Choroid plexus epithelial cell (primary cell): ENCODE measurements at regions not wholly inside any gene's neighbourhood (a gene's known extent, or its start where the extent isn't known, plus 50 kb on each side); places are given as distances from the start of the nearest gene placed in this dataset.
"Not testable (repeated sequence)": the region's sequence is repeated elsewhere in the genome, so short reads cannot be mapped to it uniquely, and the experiment has no call there.

Experiments
- DNase-seq: peaks from one replicate; pipeline ENCODE4 v3.0.0-alpha.2; 2010; ENCODE audit warnings: low read depth
- H3K4me3 ChIP-seq: 2 replicates; pipeline ENCODE4 v1.5.1; 2011; ENCODE audit warnings: low read depth, mild to moderate bottlenecking, control low read depth, low read length, moderate library complexity
- TF ChIP-seq, protein P1 (sequence below): conservative IDR thresholded peaks from 2 replicates; pipeline ENCODE4 v1.5.1; 2011; ENCODE audit warnings: low read depth, mild to moderate bottlenecking, control low read depth, inconsistent platforms, low read length, moderate library complexity

DNA sequence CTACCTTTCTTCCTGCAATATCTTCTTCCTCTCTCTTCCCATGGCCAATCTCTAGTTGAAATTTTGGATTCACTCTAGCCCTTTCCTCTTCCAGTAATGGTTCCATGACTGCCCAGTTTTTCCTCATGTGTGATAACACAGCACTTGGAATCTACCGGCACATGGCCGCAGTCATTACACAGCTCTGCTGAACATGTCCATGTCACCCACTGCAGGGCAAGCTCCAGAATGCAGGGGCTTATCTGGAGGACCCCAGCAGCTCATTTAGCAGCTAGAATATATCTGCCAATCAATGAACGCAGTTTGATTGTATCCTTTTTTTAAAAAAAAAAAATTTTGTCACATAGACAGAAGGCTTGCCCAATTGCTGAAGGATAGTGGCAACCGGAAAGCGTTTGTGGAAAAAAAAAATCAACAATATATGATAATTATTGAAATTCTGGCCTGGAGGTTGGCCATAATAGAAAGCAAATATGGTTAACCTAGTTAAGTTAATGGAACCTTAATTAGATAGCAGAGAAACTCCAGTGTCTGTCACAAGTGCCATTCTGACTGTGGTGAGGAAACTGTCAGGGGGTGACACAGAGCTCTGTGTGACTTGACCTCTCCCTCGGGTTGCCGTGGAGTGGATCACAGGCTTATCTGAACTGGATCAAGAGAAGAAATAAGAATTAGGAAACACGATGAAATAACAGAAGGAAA lies 426.7 kb downstream of the LIG4 start:
- H3K4me3 ChIP-seq, result no peak overlapping the region
- no peak for DNase-seq
- TF ChIP-seq, protein P1, sequence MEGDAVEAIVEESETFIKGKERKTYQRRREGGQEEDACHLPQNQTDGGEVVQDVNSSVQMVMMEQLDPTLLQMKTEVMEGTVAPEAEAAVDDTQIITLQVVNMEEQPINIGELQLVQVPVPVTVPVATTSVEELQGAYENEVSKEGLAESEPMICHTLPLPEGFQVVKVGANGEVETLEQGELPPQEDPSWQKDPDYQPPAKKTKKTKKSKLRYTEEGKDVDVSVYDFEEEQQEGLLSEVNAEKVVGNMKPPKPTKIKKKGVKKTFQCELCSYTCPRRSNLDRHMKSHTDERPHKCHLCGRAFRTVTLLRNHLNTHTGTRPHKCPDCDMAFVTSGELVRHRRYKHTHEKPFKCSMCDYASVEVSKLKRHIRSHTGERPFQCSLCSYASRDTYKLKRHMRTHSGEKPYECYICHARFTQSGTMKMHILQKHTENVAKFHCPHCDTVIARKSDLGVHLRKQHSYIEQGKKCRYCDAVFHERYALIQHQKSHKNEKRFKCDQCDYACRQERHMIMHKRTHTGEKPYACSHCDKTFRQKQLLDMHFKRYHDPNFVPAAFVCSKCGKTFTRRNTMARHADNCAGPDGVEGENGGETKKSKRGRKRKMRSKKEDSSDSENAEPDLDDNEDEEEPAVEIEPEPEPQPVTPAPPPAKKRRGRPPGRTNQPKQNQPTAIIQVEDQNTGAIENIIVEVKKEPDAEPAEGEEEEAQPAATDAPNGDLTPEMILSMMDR, result no peak

DNA sequence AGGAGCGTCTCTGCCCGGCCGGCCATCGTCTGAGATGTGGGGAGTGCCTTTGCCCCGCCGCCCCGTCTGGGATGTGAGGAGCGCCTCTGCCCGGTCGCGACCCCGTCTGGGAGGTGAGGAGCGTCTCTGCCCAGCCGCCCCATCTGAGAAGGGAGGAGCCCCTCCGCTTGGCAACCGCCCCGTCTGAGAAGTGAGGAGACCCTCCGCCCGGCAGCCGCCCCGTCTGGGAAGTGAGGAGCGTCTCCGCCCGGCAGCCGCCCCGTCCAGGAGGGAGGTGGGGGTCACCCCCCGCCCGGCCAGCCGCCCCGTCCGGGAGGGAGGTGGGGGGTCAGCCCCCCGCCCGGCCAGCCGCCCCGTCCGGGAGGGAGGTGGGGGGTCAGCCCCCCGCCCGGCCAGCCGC lies 432.7 kb downstream of the LIG4 start:
- not testable (repeated sequence) for H3K4me3 ChIP-seq, DNase-seq

DNA sequence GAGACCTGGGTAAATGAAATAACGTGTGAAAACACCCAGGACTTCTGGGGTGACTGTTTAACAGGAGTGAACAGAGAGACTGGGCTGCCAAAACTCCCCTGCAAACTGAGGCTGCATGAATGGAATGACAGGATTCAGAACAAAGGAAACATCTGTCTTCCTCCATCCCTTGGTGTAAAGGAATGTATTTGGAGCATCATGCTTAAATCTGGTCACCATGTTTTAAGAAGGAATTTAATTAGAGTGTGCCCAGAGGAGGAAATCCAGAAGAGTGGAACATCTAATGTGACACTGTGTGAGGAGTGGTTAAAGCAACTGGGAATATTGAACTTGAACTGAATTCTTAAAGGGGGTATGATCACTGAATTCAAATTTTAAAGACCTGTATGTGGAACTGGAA lies 437.2 kb downstream of the LIG4 start:
- no peak for DNase-seq
- no peak overlapping the region for H3K4me3 ChIP-seq
- TF ChIP-seq, protein P1, result no peak

DNA sequence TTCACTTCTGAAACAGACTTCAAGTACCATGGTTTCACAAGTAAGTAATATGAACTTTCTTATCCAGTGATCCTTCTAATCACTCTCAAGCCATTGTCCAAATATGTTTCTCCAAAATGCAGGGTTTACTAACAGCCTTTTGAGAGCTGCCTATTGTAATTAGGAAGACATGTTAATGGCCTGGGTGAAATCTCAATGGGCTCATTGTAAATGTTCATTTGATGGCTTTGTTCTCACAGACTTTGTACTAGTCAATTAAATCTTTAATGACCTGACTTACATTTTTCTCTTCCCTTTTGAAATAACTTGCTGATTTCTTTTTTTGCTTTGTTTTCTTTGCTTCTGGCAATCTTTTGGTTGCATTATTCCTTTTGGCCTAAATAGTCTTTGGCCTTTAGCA lies 444.8 kb downstream of the LIG4 start:
- no peak overlapping the region for H3K4me3 ChIP-seq
- TF ChIP-seq, protein P1, result no peak
- no peak for DNase-seq

DNA sequence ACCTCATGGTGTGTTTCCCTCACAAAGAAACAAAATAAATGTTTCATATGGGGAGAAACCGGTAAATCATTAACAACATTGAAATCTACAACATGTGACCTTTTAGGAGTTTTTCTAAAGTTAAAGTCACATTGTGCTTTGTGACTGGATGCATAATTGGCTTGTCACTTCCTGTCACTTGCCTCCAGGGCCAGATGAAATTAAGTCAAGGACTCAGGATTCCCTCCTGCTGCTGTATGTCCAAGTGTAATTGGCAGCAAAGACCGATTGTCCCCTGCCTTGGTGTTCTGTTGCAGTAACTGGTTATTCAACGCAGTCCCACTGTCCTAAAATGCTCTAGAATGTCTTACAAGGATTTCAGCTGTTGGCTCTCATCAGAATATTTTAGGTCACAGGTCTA lies 448.2 kb downstream of the LIG4 start:
- DNase-seq, result no peak
- TF ChIP-seq, protein P1, result no peak
- H3K4me3 ChIP-seq, result no peak overlapping the region

DNA sequence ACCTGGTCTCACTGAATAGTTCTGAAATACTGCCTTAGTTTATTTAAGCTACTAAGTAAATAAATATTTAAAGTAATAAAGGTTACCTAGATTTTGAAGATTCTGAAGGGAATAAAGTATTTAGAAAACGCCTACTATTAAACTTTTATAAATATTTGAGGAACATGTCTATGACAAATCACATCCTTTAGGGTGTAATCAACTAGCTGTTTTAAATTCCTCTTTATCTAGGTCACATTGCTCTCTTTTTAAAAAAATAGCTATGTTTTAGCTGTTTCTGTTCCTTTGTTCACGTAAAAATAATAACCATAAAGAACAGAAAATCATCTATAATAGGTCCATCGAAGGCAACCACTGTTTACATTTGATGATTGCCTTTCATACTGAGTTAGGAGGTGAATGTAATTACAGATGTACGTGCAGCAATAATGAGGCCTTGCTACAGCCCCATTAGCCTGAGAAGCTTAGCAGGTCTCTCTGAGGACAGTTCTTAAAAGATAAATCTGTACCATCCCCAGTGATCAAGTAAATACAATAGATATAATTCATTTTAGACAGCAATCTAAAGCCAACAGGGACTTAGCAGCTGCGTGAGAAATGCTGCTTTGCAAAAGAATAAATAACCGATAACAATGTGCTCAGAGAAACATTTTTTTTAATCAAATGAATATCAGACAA lies 449.5 kb downstream of the LIG4 start:
- H3K4me3 ChIP-seq, result no peak overlapping the region
- DNase-seq, result peak; percentile 46
- TF ChIP-seq, protein P1, result no peak

DNA sequence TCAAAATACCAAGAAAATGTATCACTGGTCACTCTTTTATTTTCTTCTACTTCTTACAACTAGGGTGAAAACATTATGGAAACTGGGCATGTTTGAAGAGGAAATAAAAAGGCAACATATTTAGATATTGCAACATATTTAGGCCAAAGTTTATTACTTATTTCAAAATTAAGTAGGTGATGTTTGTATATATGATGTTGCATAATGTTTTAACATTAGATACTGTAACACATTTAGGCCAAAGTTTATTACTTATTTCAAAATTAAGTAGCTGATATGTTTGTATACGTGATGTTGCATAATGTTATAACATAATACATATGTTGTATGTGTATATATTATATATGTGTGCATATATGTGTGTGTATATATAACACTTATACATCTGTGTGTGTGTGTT lies 451.3 kb downstream of the LIG4 start:
- no peak overlapping the region for H3K4me3 ChIP-seq
- DNase-seq, result no peak
- TF ChIP-seq, protein P1, result no peak
